ENCODE measurements at regions not wholly inside any gene's neighbourhood (a gene's known extent, or its start where the extent isn't known, plus 50 kb on each side); places are given as distances from the start of the nearest gene placed in this dataset.
"Not testable (repeated sequence)": the region's sequence is repeated elsewhere in the genome, so short reads cannot be mapped to it uniquely, and the experiment has no call there.

GRCh38 chr1:29767088-29767685, 530.9 kb downstream of the PTPRU start:
- in situ Hi-C loops (cut with HindIII; ENCODE audit: low sequenced_read_pairs): no loop called here
- no peak for DNase-seq (ENCODE audit: low spot score)

GRCh38 chr1:29762635-29763034, 526.3 kb downstream of the PTPRU start:
- in situ Hi-C loops (cut with HindIII; ENCODE audit: low sequenced_read_pairs): no loop called here
- no peak for DNase-seq (ENCODE audit: low spot score)

GRCh38 chr1:29761159-29761928, 525.0 kb downstream of the PTPRU start:
- no peak for DNase-seq (ENCODE audit: low spot score)
- in situ Hi-C loops (cut with HindIII; ENCODE audit: low sequenced_read_pairs): no loop called here

- in situ Hi-C loops (cut with HindIII; ENCODE audit: low sequenced_read_pairs): no loop called here
- no peak for DNase-seq (ENCODE audit: low spot score)
Measured at GRCh38 chr1:29760067-29760564, 523.8 kb downstream of the PTPRU start.

- DNase-seq (ENCODE audit: low spot score): no peak
- in situ Hi-C loops (cut with HindIII; ENCODE audit: low sequenced_read_pairs): no loop called here
Measured at GRCh38 chr1:29758781-29759499, 522.6 kb downstream of the PTPRU start.

- in situ Hi-C loops (cut with HindIII; ENCODE audit: low sequenced_read_pairs): no loop called here
- DNase-seq (ENCODE audit: low spot score): no peak
Measured at GRCh38 chr1:29757866-29758780, 521.8 kb downstream of the PTPRU start.

- in situ Hi-C loops (cut with HindIII; ENCODE audit: low sequenced_read_pairs): no loop called here
- no peak for DNase-seq (ENCODE audit: low spot score)
Measured at GRCh38 chr1:29756901-29757725, 520.8 kb downstream of the PTPRU start.

- in situ Hi-C loops (cut with HindIII; ENCODE audit: low sequenced_read_pairs): no loop called here
- no peak for DNase-seq (ENCODE audit: low spot score)
Measured at GRCh38 chr1:29756498-29756897, 520.2 kb downstream of the PTPRU start.

GRCh38 chr1:29756085-29756484, 519.8 kb downstream of the PTPRU start:
- DNase-seq (ENCODE audit: low spot score): no peak

GRCh38 chr1:29755412-29756015, 519.2 kb downstream of the PTPRU start:
- DNase-seq (ENCODE audit: low spot score); in situ Hi-C loops (cut with HindIII; ENCODE audit: low sequenced_read_pairs): not testable (repeated sequence)

More at GRCh38 chr1:29756085-29756484, 519.8 kb downstream of the PTPRU start:
- in situ Hi-C loops (cut with HindIII; ENCODE audit: low sequenced_read_pairs): no loop called here

GRCh38 chr1:29754573-29755375, 518.5 kb downstream of the PTPRU start:
- in situ Hi-C loops (cut with HindIII; ENCODE audit: low sequenced_read_pairs): no loop called here
- no peak for DNase-seq (ENCODE audit: low spot score)

GRCh38 chr1:29753771-29754572, 517.6 kb downstream of the PTPRU start:
- in situ Hi-C loops (cut with HindIII; ENCODE audit: low sequenced_read_pairs): no loop called here
- no peak for DNase-seq (ENCODE audit: low spot score)

GRCh38 chr1:29753244-29753643, 516.9 kb downstream of the PTPRU start:
- in situ Hi-C loops (cut with HindIII; ENCODE audit: low sequenced_read_pairs): no loop called here
- no peak for DNase-seq (ENCODE audit: low spot score)

GRCh38 chr1:29752141-29752540, 515.8 kb downstream of the PTPRU start:
- no peak for DNase-seq (ENCODE audit: low spot score)
- in situ Hi-C loops (cut with HindIII; ENCODE audit: low sequenced_read_pairs): no loop called here

GRCh38 chr1:29749024-29749945, 513.0 kb downstream of the PTPRU start:
- no peak for DNase-seq (ENCODE audit: low spot score)
- in situ Hi-C loops (cut with HindIII; ENCODE audit: low sequenced_read_pairs): no loop called here
